Vagina (tissue), 2 donors: ENCODE measurements at regions not wholly inside any gene's neighbourhood (a gene's known extent, or its start where the extent isn't known, plus 50 kb on each side); places are given as distances from the start of the nearest gene placed in this dataset.

Source experiments
- CTCF ChIP-seq, 3 experiments: fragments of 450-650 bp in 2 of 3; fragments of 200-600 bp in 1 of 3; sonication (generic) in 1 of 3; IDR thresholded peaks; one replicate each; pipeline ENCODE4 v1.5.1; 2017 to 2019; ENCODE audit warnings: antibody characterized with exemption in 3 of 3, mild to moderate bottlenecking in 2 of 3, moderate library complexity in 2 of 3
- POLR2A ChIP-seq, 2 donors: fragments of 450-650 bp; IDR thresholded peaks; one replicate each; pipeline ENCODE4 v1.6.1; 2017; ENCODE audit warnings: antibody characterized with exemption in 2 of 2, mild to moderate bottlenecking in 2 of 2, moderate library complexity in 2 of 2
- POLR2AphosphoS5 ChIP-seq, 2 donors: sonication (generic); formaldehyde crosslinking; IDR thresholded peaks; one replicate each; pipeline ENCODE4 v1.9.0; 2017; ENCODE audit warnings: antibody characterized with exemption in 2 of 2, mild to moderate bottlenecking in 2 of 2, low read depth in 1 of 2; ENCODE audit not compliant: insufficient read depth in 1 of 2

- TF ChIP-seq CTCF (IDR thresholded peaks at IDR 0.05) = no peak
- TF ChIP-seq POLR2AphosphoS5 (IDR thresholded peaks at IDR 0.05; ENCODE audit: insufficient read depth in 1 of 2, low read depth in 1 of 2) = no peak
- TF ChIP-seq POLR2A (IDR thresholded peaks at IDR 0.05) = no peak
Measured at GRCh38 chr14:97850466-97850865, 1053.3 kb downstream of the VRK1 start.
